AG04450 (cell line): ENCODE measurements at regions not wholly inside any gene's neighbourhood (a gene's known extent, or its start where the extent isn't known, plus 50 kb on each side); places are given as distances from the start of the nearest gene placed in this dataset.

Source experiments
- CTCF ChIA-PET: fragments of 300-600, 350-600 bp; formaldehyde crosslinking; extraction: SDS; loops from one replicate; lab custom pipeline; 2022; ENCODE audit warnings: antibody characterized with exemption, inconsistent platforms; lab: Charles Lee
- POLR2A ChIA-PET: fragments of 350-600 bp; formaldehyde crosslinking; extraction: SDS; loops from one replicate; lab custom pipeline; 2021; ENCODE audit warnings: antibody characterized with exemption, inconsistent platforms; lab: Yijun Ruan, JAX
- DNase-seq: peaks from one replicate; pipeline ENCODE4 v3.0.0-alpha.2; 2011; ENCODE audit warnings: low read depth, low spot score
- H3K27ac ChIP-seq: one replicate; pipeline ENCODE4 v1.5.1; 2012; ENCODE audit warnings: low read depth, low read length, control low read depth
- H3K27me3 ChIP-seq: one replicate; pipeline ENCODE4 v1.6.0; 2012; ENCODE audit warnings: low read length; ENCODE audit not compliant: control insufficient read depth, insufficient read depth
- H3K4me3 ChIP-seq: 2 replicates; pipeline ENCODE4 v1.5.1; 2011; ENCODE audit warnings: mild to moderate bottlenecking, low read depth, low read length, control low read depth
- H3K9me3 ChIP-seq: 2 replicates; pipeline ENCODE4 v1.5.1; 2012; ENCODE audit warnings: low read length; ENCODE audit not compliant: control insufficient read depth, insufficient read depth
- TF ChIP-seq, protein P1 (sequence below): IDR thresholded peaks from 2 replicates; pipeline ENCODE4 v1.5.1; 2011; ENCODE audit warnings: low read depth, low read length, control low read depth, inconsistent platforms

DNA sequence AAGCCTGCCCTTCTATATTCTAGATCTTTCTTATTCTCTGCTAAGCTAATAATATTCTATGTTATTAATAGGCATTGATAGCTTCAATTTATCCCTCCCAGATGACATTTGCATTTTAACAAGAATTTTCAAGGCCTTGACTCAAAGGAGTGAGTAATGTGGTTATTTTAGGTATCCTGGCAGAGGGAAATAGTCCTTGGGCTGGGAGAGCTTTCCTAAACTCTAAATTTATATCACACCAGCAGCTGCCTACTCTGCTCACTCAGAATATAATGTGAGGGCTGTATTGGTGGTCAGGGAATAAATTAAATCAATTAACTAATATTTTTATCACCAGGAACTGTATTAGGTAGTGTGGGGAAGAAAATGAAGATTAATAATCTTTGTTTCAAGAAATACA, 74.8 kb upstream of the ADAM23 start:
- CTCF ChIA-PET, result no interaction called here
- POLR2A ChIA-PET, result no interaction called here
- no peaks in the 10 kb centered on the region for H3K27me3 ChIP-seq
- no peak overlapping the region for H3K4me3 ChIP-seq
- TF ChIP-seq, protein P1, sequence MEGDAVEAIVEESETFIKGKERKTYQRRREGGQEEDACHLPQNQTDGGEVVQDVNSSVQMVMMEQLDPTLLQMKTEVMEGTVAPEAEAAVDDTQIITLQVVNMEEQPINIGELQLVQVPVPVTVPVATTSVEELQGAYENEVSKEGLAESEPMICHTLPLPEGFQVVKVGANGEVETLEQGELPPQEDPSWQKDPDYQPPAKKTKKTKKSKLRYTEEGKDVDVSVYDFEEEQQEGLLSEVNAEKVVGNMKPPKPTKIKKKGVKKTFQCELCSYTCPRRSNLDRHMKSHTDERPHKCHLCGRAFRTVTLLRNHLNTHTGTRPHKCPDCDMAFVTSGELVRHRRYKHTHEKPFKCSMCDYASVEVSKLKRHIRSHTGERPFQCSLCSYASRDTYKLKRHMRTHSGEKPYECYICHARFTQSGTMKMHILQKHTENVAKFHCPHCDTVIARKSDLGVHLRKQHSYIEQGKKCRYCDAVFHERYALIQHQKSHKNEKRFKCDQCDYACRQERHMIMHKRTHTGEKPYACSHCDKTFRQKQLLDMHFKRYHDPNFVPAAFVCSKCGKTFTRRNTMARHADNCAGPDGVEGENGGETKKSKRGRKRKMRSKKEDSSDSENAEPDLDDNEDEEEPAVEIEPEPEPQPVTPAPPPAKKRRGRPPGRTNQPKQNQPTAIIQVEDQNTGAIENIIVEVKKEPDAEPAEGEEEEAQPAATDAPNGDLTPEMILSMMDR, result no peak
- H3K27ac ChIP-seq, result no peak overlapping the region
- no peak for DNase-seq
- no peaks in the 10 kb centered on the region for H3K9me3 ChIP-seq

DNA sequence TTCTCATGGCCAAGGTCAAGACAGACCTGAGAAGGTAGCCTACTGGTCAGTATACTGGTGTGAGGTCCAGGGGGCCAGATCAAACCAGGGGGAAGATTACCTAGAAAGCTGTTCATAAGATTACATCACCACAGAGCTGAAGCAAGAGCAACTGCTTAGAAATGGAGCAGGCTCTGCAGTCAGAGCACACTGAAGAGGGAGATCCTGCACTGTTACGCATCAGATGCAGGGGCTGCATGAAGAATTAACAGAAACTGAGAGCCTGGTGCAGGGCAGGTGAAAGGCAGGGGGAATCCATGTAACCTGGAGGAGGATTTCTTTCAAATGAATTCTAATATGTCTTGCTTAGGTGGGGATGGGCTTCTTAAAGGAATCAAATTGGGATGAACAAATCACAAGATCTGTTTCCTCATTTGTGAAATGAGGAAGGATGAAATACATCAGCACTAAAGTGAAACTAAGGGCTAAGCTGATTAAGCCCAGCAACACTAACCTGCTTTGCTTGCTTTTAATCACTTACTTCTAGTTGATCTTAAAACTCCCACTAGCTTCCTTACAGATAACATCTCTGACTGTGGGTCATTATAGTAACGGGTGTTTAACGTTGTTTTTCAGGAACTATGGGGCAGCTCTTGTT, 74.3 kb upstream of the ADAM23 start:
- ChIA-PET POLR2A (no interaction called here), CTCF (no interaction called here)
- no peak for DNase-seq
- no peaks in the 10 kb centered on the region for H3K9me3 ChIP-seq
- TF ChIP-seq, protein P1, result no peak
- H3K27ac ChIP-seq, result no peak overlapping the region
- H3K27me3 ChIP-seq, result no peaks in the 10 kb centered on the region
- no peak overlapping the region for H3K4me3 ChIP-seq

DNA sequence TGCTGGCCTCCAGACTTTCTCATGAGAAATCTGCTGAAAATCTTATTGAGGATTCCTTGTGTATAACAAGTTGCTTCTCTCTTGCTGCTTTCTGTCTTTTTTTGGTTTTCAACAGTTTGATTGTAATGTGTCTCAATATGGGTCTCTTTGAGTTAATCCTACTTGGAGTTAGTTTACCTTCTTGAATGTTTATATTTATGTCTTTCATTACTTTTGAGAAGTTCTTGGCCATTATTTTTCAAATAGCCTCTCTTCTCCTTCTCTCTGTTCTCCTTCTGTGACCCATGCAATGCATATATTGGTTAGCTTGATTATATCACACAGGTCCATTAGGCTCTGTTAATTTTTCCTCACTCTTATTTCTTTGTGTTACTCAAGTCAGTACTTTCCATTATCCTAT, 67.4 kb upstream of the ADAM23 start:
- no peaks in the 10 kb centered on the region for H3K27me3 ChIP-seq
- no peaks in the 10 kb centered on the region for H3K9me3 ChIP-seq
- POLR2A ChIA-PET, result no interaction called here
- no peak overlapping the region for H3K27ac ChIP-seq
- no peak for DNase-seq
- TF ChIP-seq, protein P1, result no peak
- CTCF ChIA-PET, result no interaction called here
- no peak overlapping the region for H3K4me3 ChIP-seq

DNA sequence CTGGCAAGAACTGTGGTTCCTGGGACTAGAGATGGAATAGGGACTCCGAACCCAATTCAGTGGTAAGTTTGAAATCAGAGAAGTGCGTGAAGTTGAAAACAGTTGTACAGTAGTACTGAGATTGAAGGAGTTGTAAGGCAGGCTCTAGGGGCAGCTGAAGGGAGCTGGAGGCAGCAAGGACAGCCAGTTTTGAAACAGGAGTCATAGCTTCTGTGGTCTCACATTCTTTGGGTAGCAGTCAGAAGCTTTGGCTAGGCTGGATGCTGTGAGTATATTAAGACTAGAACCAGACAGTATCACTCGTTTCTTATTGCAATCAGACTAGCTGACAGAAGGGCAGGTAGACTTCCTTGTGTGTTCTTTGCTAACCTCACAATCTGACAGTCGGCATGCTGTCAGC, 64.5 kb upstream of the ADAM23 start:
- Histone ChIP-seq H3K4me3 (no peak overlapping the region), H3K27ac (no peak overlapping the region), H3K27me3 (no peaks in the 10 kb centered on the region), H3K9me3 (no peaks in the 10 kb centered on the region)
- TF ChIP-seq, protein P1, result no peak
- POLR2A ChIA-PET, result no interaction called here
- DNase-seq, result no peak
- CTCF ChIA-PET, result no interaction called here

DNA sequence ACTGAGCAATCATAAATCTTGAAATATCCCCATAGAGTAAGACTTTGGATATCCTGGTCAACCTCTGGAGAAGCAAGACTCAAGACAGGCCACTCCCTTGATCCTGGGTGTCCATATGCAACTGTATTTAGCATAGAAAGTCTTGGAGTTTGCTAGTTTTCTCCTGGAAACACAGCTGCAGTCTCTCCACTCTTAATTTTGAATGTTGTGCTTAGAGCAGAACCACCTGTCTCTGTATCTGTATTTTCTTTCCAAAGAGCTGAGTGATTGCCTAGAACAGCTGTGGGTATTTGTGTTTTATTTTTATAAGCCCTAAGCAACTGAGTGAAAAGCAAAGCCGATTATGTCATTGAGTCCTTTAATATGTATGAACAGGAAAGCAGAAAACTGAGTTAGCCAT, 64.1 kb upstream of the ADAM23 start:
- Histone ChIP-seq H3K9me3 (no peaks in the 10 kb centered on the region), H3K27ac (no peak overlapping the region), H3K4me3 (no peak overlapping the region), H3K27me3 (no peaks in the 10 kb centered on the region)
- TF ChIP-seq, protein P1, result no peak
- no peak for DNase-seq
- ChIA-PET CTCF (no interaction called here), POLR2A (no interaction called here)
